ENCODE measurements at regions not wholly inside any gene's neighbourhood (a gene's known extent, or its start where the extent isn't known, plus 50 kb on each side); places are given as distances from the start of the nearest gene placed in this dataset.

GRCh38 chr3:154981201-154981600, 98.9 kb upstream of the MME start:
- TF ChIP-seq, protein P1, sequence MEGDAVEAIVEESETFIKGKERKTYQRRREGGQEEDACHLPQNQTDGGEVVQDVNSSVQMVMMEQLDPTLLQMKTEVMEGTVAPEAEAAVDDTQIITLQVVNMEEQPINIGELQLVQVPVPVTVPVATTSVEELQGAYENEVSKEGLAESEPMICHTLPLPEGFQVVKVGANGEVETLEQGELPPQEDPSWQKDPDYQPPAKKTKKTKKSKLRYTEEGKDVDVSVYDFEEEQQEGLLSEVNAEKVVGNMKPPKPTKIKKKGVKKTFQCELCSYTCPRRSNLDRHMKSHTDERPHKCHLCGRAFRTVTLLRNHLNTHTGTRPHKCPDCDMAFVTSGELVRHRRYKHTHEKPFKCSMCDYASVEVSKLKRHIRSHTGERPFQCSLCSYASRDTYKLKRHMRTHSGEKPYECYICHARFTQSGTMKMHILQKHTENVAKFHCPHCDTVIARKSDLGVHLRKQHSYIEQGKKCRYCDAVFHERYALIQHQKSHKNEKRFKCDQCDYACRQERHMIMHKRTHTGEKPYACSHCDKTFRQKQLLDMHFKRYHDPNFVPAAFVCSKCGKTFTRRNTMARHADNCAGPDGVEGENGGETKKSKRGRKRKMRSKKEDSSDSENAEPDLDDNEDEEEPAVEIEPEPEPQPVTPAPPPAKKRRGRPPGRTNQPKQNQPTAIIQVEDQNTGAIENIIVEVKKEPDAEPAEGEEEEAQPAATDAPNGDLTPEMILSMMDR (conservative IDR thresholded peaks at IDR 0.05; ENCODE audit: low read length): no peak
- no peak for TF ChIP-seq EZH2phosphoT487 (IDR thresholded peaks at IDR 0.05; ENCODE audit: borderline replicate concordance)
